Mesendoderm (in vitro differentiated cells): ENCODE measurements at regions not wholly inside any gene's neighbourhood (a gene's known extent, or its start where the extent isn't known, plus 50 kb on each side); places are given as distances from the start of the nearest gene placed in this dataset.

Experiments used
- DNase-seq: peaks from one replicate; pipeline ENCODE4 v3.0.0; 2013
- H2AK5ac ChIP-seq: 2 replicates; pipeline ENCODE4 v1.6.1; 2013; ENCODE audit warnings: low read length, inconsistent platforms
- H2BK120ac ChIP-seq: 2 replicates; pipeline ENCODE4 v1.6.1; 2013; ENCODE audit warnings: low read depth, mild to moderate bottlenecking, low read length, moderate library complexity, mixed read lengths
- H2BK15ac ChIP-seq: replicated peaks from 2 replicates; pipeline ENCODE4 v1.6.1; 2013; ENCODE audit warnings: low read depth, mild to moderate bottlenecking, moderate library complexity
- H2BK5ac ChIP-seq: 2 replicates; pipeline ENCODE4 v1.6.1; 2013; ENCODE audit warnings: low read length, inconsistent platforms
- H3K18ac ChIP-seq: 2 replicates; pipeline ENCODE4 v1.6.1; 2013; ENCODE audit warnings: mild to moderate bottlenecking, low read length, mixed read lengths
- H3K23ac ChIP-seq: one replicate; pipeline ENCODE4 v1.6.1; 2013; ENCODE audit warnings: low read length
- H3K27ac ChIP-seq: 2 replicates; pipeline ENCODE4 v1.5.1; 2013; ENCODE audit warnings: low read depth, mild to moderate bottlenecking, inconsistent platforms, low read length, moderate library complexity
- H3K27me3 ChIP-seq: 2 replicates; pipeline ENCODE4 v1.6.1; 2013; ENCODE audit warnings: low read length, control low read depth, mild to moderate bottlenecking, inconsistent platforms; ENCODE audit not compliant: insufficient read depth, poor library complexity
- H3K36me3 ChIP-seq: 2 replicates; pipeline ENCODE4 v1.6.1; 2013; ENCODE audit warnings: low read length, inconsistent platforms; ENCODE audit not compliant: control insufficient read depth, insufficient read depth
- H3K4ac ChIP-seq: one replicate; pipeline ENCODE4 v1.6.1; 2013; ENCODE audit warnings: low read depth, mild to moderate bottlenecking, low read length, moderate library complexity
- H3K4me1 ChIP-seq: 2 replicates; pipeline ENCODE4 v1.6.1; 2013; ENCODE audit warnings: low read depth, low read length, inconsistent platforms; ENCODE audit not compliant: control insufficient read depth
- H3K4me2 ChIP-seq: 2 replicates; pipeline ENCODE4 v1.6.1; 2013; ENCODE audit warnings: low read length
- H3K4me3 ChIP-seq: 2 replicates; pipeline ENCODE4 v1.5.1; 2013; ENCODE audit warnings: mild to moderate bottlenecking, low read length
- H3K56ac ChIP-seq: one replicate; pipeline ENCODE4 v1.6.1; 2013; ENCODE audit warnings: low read length
- H3K79me1 ChIP-seq: 2 replicates; pipeline ENCODE4 v1.6.1; 2013; ENCODE audit warnings: low read length, inconsistent platforms
- H3K79me2 ChIP-seq: 2 replicates; pipeline ENCODE4 v1.6.1; 2013; ENCODE audit warnings: mild to moderate bottlenecking, low read length; ENCODE audit not compliant: control insufficient read depth, insufficient read depth
- H3K9ac ChIP-seq: 2 replicates; pipeline ENCODE4 v1.6.1; 2013; ENCODE audit warnings: low read length, inconsistent platforms
- H4K5ac ChIP-seq: one replicate; pipeline ENCODE4 v1.6.1; 2013; ENCODE audit warnings: low read length
- H4K8ac ChIP-seq: one replicate; pipeline ENCODE4 v1.6.1; 2013; ENCODE audit warnings: low read depth, mild to moderate bottlenecking, control low read depth, low read length, moderate library complexity
- WGBS: extraction: QIAGEN DNeasy Blood & Tissue Kit; methylation state at CpG from one replicate; pipeline ENCODE4 v1.1.7; 2013; ENCODE audit warnings: low lambda C conversion rate, missing lambda C conversion rate; ENCODE audit not compliant: insufficient coverage; ENCODE audit errors: extremely low coverage; 5-methylcytosine and 5-hydroxymethylcytosine counted together

- no peak overlapping the region for H2BK120ac ChIP-seq
- no peak overlapping the region for H3K9ac ChIP-seq
- no peak overlapping the region for H3K27ac ChIP-seq
These were observed 402.7 kb upstream of the SEL1L start for GRCh38 chr14:81936348-81936747.

GRCh38 chr14:81936902-81937301 lies 403.2 kb upstream of the SEL1L start:
- H4K8ac ChIP-seq, result no peak overlapping the region
- H3K23ac ChIP-seq, result no peak overlapping the region
- H4K5ac ChIP-seq, result no peak overlapping the region
- H3K9ac ChIP-seq, result no peak overlapping the region
- no peak overlapping the region for H3K4ac ChIP-seq
- H3K4me2 ChIP-seq, result no peak overlapping the region
- H3K79me2 ChIP-seq, result no peaks in the 10 kb centered on the region
- no peak overlapping the region for H2AK5ac ChIP-seq
- no peak overlapping the region for H2BK120ac ChIP-seq
- H2BK5ac ChIP-seq, result no peak overlapping the region
- no peak overlapping the region for H2BK15ac ChIP-seq
- WGBS, result no CpG with 5 or more reads among the region's 1 CpG
- H3K36me3 ChIP-seq, result no peaks in the 10 kb centered on the region
- no peaks in the 10 kb centered on the region for H3K4me1 ChIP-seq
- DNase-seq, result no peak
- H3K27ac ChIP-seq, result no peak overlapping the region
- H3K56ac ChIP-seq, result no peak overlapping the region
- H3K27me3 ChIP-seq, result no peaks in the 10 kb centered on the region
- no peak overlapping the region for H3K4me3 ChIP-seq
- H3K18ac ChIP-seq, result no peak overlapping the region
- H3K79me1 ChIP-seq, result no peaks in the 10 kb centered on the region

More at GRCh38 chr14:81936348-81936747, 402.7 kb upstream of the SEL1L start:
- H3K79me1 ChIP-seq, result no peaks in the 10 kb centered on the region
- no peak overlapping the region for H3K4ac ChIP-seq
- no peaks in the 10 kb centered on the region for H3K36me3 ChIP-seq
- no peak overlapping the region for H2BK5ac ChIP-seq
- H3K4me1 ChIP-seq, result no peaks in the 10 kb centered on the region
- H3K27me3 ChIP-seq, result no peaks in the 10 kb centered on the region
- H3K18ac ChIP-seq, result no peak overlapping the region
- no peaks in the 10 kb centered on the region for H3K79me2 ChIP-seq
- no peak overlapping the region for H2BK15ac ChIP-seq
- no peak overlapping the region for H3K4me3 ChIP-seq
- H2AK5ac ChIP-seq, result no peak overlapping the region
- WGBS, result no CpG with 5 or more reads among the region's 1 CpG
- H4K8ac ChIP-seq, result no peak overlapping the region
- no peak for DNase-seq
- H3K4me2 ChIP-seq, result no peak overlapping the region
- no peak overlapping the region for H3K56ac ChIP-seq
- H3K23ac ChIP-seq, result no peak overlapping the region
- no peak overlapping the region for H4K5ac ChIP-seq

GRCh38 chr14:81938341-81938740 lies 404.7 kb upstream of the SEL1L start:
- Histone ChIP-seq H3K27ac (no peak overlapping the region), H3K4me3 (no peak overlapping the region), H2BK15ac (no peak overlapping the region), H3K4ac (no peak overlapping the region), H2AK5ac (no peak overlapping the region), H2BK5ac (no peak overlapping the region), H3K18ac (no peak overlapping the region), H3K36me3 (no peaks in the 10 kb centered on the region), H3K4me2 (no peak overlapping the region), H3K79me1 (no peaks in the 10 kb centered on the region), H2BK120ac (no peak overlapping the region), H3K27me3 (no peaks in the 10 kb centered on the region), H3K9ac (no peak overlapping the region), H4K8ac (no peak overlapping the region), H4K5ac (no peak overlapping the region), H3K79me2 (no peaks in the 10 kb centered on the region), H3K56ac (no peak overlapping the region), H3K23ac (no peak overlapping the region), H3K4me1 (no peaks in the 10 kb centered on the region)
- no CpG with 5 or more reads among the region's 3 CpGs for WGBS
- DNase-seq, result no peak

DNA sequence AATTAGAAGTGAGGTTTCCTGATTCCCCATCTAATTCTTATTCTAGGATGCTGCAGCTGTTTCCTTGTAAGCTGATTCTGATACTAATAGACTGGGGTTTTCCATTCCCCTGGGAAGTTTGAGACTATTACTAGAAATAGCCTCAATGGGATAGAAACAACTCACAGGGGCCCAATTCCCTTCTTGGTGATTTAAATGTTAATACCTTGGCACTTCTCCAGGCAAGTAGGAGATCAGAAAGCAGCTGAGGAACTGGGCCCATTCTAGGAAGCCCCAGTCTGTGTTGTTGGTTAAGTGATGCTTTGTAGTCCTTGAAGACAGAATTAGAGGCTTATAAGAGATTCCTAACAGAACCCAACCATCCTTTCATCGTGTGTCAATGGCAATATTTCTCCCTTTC lies 407.0 kb upstream of the SEL1L start:
- Histone ChIP-seq H3K4me3 (no peak overlapping the region), H4K8ac (no peak overlapping the region), H3K9ac (no peak overlapping the region), H3K18ac (no peak overlapping the region), H3K56ac (no peak overlapping the region), H3K4ac (no peak overlapping the region), H3K4me1 (no peaks in the 10 kb centered on the region), H2BK120ac (no peak overlapping the region), H2AK5ac (no peak overlapping the region), H3K79me1 (no peaks in the 10 kb centered on the region), H3K4me2 (no peak overlapping the region), H3K36me3 (no peaks in the 10 kb centered on the region), H2BK15ac (no peak overlapping the region), H3K27me3 (no peaks in the 10 kb centered on the region), H3K79me2 (no peaks in the 10 kb centered on the region), H3K27ac (no peak overlapping the region), H4K5ac (no peak overlapping the region), H3K23ac (no peak overlapping the region), H2BK5ac (no peak overlapping the region)
- no CpG with 5 or more reads among the region's 1 CpG for WGBS
- DNase-seq, result no peak

GRCh38 chr14:81942071-81942470 lies 408.4 kb upstream of the SEL1L start:
- no peak overlapping the region for H3K18ac ChIP-seq
- no peak for DNase-seq
- no peaks in the 10 kb centered on the region for H3K79me2 ChIP-seq
- no peak overlapping the region for H3K27ac ChIP-seq
- H3K4me2 ChIP-seq, result no peak overlapping the region
- no peaks in the 10 kb centered on the region for H3K27me3 ChIP-seq
- no peak overlapping the region for H3K9ac ChIP-seq
- H3K4me1 ChIP-seq, result no peaks in the 10 kb centered on the region
- no peak overlapping the region for H2BK5ac ChIP-seq
- H3K4ac ChIP-seq, result no peak overlapping the region
- no peak overlapping the region for H2BK120ac ChIP-seq
- H4K8ac ChIP-seq, result no peak overlapping the region
- H3K79me1 ChIP-seq, result no peaks in the 10 kb centered on the region
- no peak overlapping the region for H4K5ac ChIP-seq
- H3K56ac ChIP-seq, result no peak overlapping the region
- no peak overlapping the region for H3K23ac ChIP-seq
- H2AK5ac ChIP-seq, result no peak overlapping the region
- no peak overlapping the region for H3K4me3 ChIP-seq
- no peaks in the 10 kb centered on the region for H3K36me3 ChIP-seq
- H2BK15ac ChIP-seq, result no peak overlapping the region

DNA sequence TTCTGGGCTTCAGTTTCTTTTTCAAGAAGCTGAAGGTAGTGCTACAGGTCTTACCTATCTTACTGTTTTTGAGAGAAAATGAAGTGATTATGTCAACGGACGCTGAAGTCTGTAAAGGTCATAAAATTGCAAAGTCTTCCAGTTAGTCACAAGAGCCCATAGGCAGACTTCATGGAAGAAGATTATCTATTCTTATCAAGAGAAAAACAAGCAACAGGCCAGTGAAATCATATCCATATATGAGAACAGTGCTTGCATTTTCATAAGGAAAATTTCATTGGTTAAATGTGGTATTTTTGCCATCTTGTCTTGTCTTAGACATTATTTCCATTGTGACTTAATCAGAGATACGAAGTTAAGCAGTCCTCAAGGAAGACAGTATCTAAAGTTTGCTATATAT lies 412.7 kb upstream of the SEL1L start:
- no peak overlapping the region for H2AK5ac ChIP-seq
- H2BK5ac ChIP-seq, result no peak overlapping the region
- DNase-seq, result no peak
- no CpG with 5 or more reads among the region's 3 CpGs for WGBS
- no peak overlapping the region for H3K56ac ChIP-seq
- no peaks in the 10 kb centered on the region for H3K79me2 ChIP-seq
- H2BK120ac ChIP-seq, result no peak overlapping the region
- no peaks in the 10 kb centered on the region for H3K79me1 ChIP-seq
- H3K4me3 ChIP-seq, result no peak overlapping the region
- H3K27ac ChIP-seq, result no peak overlapping the region
- H4K5ac ChIP-seq, result no peak overlapping the region
- H3K4ac ChIP-seq, result no peak overlapping the region
- H3K18ac ChIP-seq, result no peak overlapping the region
- H3K4me2 ChIP-seq, result no peak overlapping the region
- no peak overlapping the region for H3K9ac ChIP-seq
- H3K36me3 ChIP-seq, result no peaks in the 10 kb centered on the region
- no peaks in the 10 kb centered on the region for H3K27me3 ChIP-seq
- peaks cover 2% of the 10 kb centered on the region for H3K4me1 ChIP-seq
- no peak overlapping the region for H4K8ac ChIP-seq
- H3K23ac ChIP-seq, result no peak overlapping the region
- no peak overlapping the region for H2BK15ac ChIP-seq
